Loucy (cell line): ENCODE measurements at regions not wholly inside any gene's neighbourhood (a gene's known extent, or its start where the extent isn't known, plus 50 kb on each side); places are given as distances from the start of the nearest gene placed in this dataset.

Experiments
- H2AFZ ChIP-seq: fragments of 200-600 bp; sonication (generic); 2 replicates; pipeline ENCODE4 v1.6.0; 2016; ENCODE audit warnings: antibody characterized with exemption, mild to moderate bottlenecking, low read length, moderate library complexity
- H3F3A ChIP-seq: fragments of 200-600 bp; 2 replicates; pipeline ENCODE4 v1.6.0; 2016; ENCODE audit warnings: antibody characterized with exemption, low read depth, mild to moderate bottlenecking
- H3K27me3 ChIP-seq: fragments of 200-600 bp; sonication (generic); 2 replicates; pipeline ENCODE4 v1.6.1; 2014; ENCODE audit warnings: low read length, mild to moderate bottlenecking; ENCODE audit not compliant: insufficient read depth, poor library complexity, severe bottlenecking
- H3K36me3 ChIP-seq: fragments of 200-600 bp; sonication (generic); 2 replicates; pipeline ENCODE4 v1.6.1; 2016; ENCODE audit warnings: low read length; ENCODE audit not compliant: insufficient read depth
- H3K4me1 ChIP-seq: fragments of 200-600 bp; sonication (generic); 2 replicates; pipeline ENCODE4 v1.5.1; 2014; ENCODE audit warnings: low read length, mild to moderate bottlenecking; ENCODE audit not compliant: insufficient read depth, poor library complexity, severe bottlenecking
- H3K4me2 ChIP-seq: fragments of 200-600 bp; sonication (generic); 2 replicates; pipeline ENCODE4 v1.6.0; 2014; ENCODE audit warnings: antibody characterized with exemption, low read length, low read depth, mild to moderate bottlenecking; ENCODE audit not compliant: poor library complexity, severe bottlenecking
- H3K4me3 ChIP-seq: fragments of 200-600 bp; sonication (generic); 2 replicates; pipeline ENCODE4 v1.5.1; 2014; ENCODE audit warnings: low read length, mild to moderate bottlenecking, mixed read lengths; ENCODE audit not compliant: poor library complexity, severe bottlenecking
- H3K79me2 ChIP-seq: fragments of 200-600 bp; sonication (generic); 2 replicates; pipeline ENCODE4 v1.6.1; 2014; ENCODE audit warnings: low read length; ENCODE audit not compliant: insufficient read depth
- H3K9ac ChIP-seq: fragments of 200-600 bp; sonication (generic); 2 replicates; pipeline ENCODE4 v1.6.0; 2014; ENCODE audit warnings: mild to moderate bottlenecking, low read depth, low read length, moderate library complexity; ENCODE audit not compliant: poor library complexity, severe bottlenecking
- H3K9me2 ChIP-seq: fragments of 200-600 bp; sonication (generic); replicated peaks from 2 replicates; pipeline ENCODE4 v1.6.1; 2016; ENCODE audit warnings: low read depth, low read length, mixed read lengths
- H3K9me3 ChIP-seq: fragments of 200-600 bp; sonication (generic); 2 replicates; pipeline ENCODE4 v1.6.1; 2014; ENCODE audit warnings: mild to moderate bottlenecking, antibody characterized with exemption, low read length, low read depth; ENCODE audit not compliant: insufficient read depth
- H4K20me1 ChIP-seq: fragments of 200-600 bp; sonication (generic); 2 replicates; pipeline ENCODE4 v1.6.0; 2014; ENCODE audit warnings: antibody characterized with exemption, low read length, mild to moderate bottlenecking; ENCODE audit not compliant: insufficient read depth, poor library complexity, severe bottlenecking
- CTCF ChIP-seq: fragments of 200-600 bp; sonication (generic); conservative IDR thresholded peaks from 2 replicates; pipeline ENCODE4 v1.5.1; 2014; ENCODE audit warnings: mild to moderate bottlenecking, antibody characterized with exemption, low read length
- EZH2phosphoT487 ChIP-seq: fragments of 200-600 bp; IDR thresholded peaks from 2 replicates; pipeline ENCODE4 v1.6.1; 2018; ENCODE audit warnings: antibody characterized with exemption, mild to moderate bottlenecking, moderate library complexity, borderline replicate concordance

DNA sequence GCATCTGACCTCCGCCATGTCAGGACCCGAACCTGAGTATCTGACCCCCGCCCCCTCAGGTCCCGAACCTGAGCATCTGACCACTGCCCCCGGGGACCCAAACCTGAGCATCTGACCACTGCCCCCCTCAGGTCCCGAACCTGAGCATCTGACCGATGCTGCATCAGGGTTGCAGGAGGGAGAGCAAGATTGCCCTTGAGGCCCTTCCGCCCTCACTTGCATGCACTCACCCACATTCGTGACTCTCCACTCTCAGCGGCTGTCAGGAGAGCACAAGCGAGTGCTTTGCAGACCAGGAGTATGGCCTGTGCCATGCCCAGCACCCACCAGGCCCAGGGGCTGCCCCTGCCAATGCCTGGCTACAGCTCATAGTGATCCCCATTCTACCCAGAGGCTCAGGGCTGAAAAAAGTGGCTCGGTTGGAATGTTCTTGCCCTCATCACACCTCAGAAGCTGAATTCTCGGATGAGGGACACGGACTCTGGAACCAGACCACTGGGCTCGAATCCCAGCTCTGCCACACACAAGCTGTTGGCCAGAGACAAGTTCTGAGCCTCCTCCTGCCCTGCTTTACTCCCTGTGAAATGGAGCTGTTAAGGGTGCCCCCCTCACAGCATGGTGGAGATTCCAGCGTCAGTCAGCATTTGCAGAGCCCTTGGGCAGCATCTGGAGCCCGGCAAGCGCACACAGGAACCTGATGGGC is 82.1 kb downstream of the DLL1 start:
- H3K4me1 ChIP-seq: no peaks in the 10 kb centered on the region
- H3K36me3 ChIP-seq: no peaks in the 10 kb centered on the region
- H2AFZ ChIP-seq: no peak overlapping the region
- no peak overlapping the region for H3K4me2 ChIP-seq
- no peaks in the 10 kb centered on the region for H4K20me1 ChIP-seq
- no peak overlapping the region for H3K9ac ChIP-seq
- peaks cover 33% of the 10 kb centered on the region; the same call in 1 of the 2 replicates for H3K9me3 ChIP-seq
- no peak for TF ChIP-seq EZH2phosphoT487
- no peak for TF ChIP-seq CTCF
- H3K79me2 ChIP-seq: no peaks in the 10 kb centered on the region
- H3K9me2 ChIP-seq: no peaks in the 10 kb centered on the region
- H3K27me3 ChIP-seq: no peaks in the 10 kb centered on the region
- H3K4me3 ChIP-seq: no peak overlapping the region
- no peaks in the 10 kb centered on the region for H3F3A ChIP-seq

- Histone ChIP-seq H3K79me2 (no peaks in the 10 kb centered on the region), H3K27me3 (no peaks in the 10 kb centered on the region), H4K20me1 (no peaks in the 10 kb centered on the region), H3K4me3 (no peak overlapping the region), H3K9ac (no peak overlapping the region), H3K4me2 (no peak overlapping the region), H3K4me1 (no peaks in the 10 kb centered on the region), H3K9me3 (peaks cover 32% of the 10 kb centered on the region; the same call in 1 of the 2 replicates), H3F3A (no peaks in the 10 kb centered on the region), H2AFZ (no peak overlapping the region), H3K9me2 (no peaks in the 10 kb centered on the region), H3K36me3 (no peaks in the 10 kb centered on the region)
- TF ChIP-seq CTCF (no peak), EZH2phosphoT487 (no peak)
Measured at GRCh38 chr6:170208182-170208601, 82.7 kb downstream of the DLL1 start.

GRCh38 chr6:170207586-170208181 is 83.2 kb downstream of the DLL1 start:
- Histone ChIP-seq H3K9me2 (no peaks in the 10 kb centered on the region), H3K4me1 (no peaks in the 10 kb centered on the region), H3K27me3 (no peaks in the 10 kb centered on the region), H3K79me2 (no peaks in the 10 kb centered on the region), H3K4me2 (no peak overlapping the region), H4K20me1 (no peaks in the 10 kb centered on the region), H3F3A (no peaks in the 10 kb centered on the region), H3K9ac (no peak overlapping the region), H2AFZ (no peak overlapping the region), H3K36me3 (no peaks in the 10 kb centered on the region), H3K9me3 (peaks cover 32% of the 10 kb centered on the region; the same call in 1 of the 2 replicates), H3K4me3 (no peak overlapping the region)
- TF ChIP-seq EZH2phosphoT487 (no peak), CTCF (no peak)
